HG03354 (cell line): ENCODE measurements at regions not wholly inside any gene's neighbourhood (a gene's known extent, or its start where the extent isn't known, plus 50 kb on each side); places are given as distances from the start of the nearest gene placed in this dataset.
"Not testable (repeated sequence)": the region's sequence is repeated elsewhere in the genome, so short reads cannot be mapped to it uniquely, and the experiment has no call there.

Experiments
- ATAC-seq: cut with Tn5 transposase; IDR thresholded peaks from one replicate; pipeline ENCODE4 v1.9.1; 2021; ENCODE audit warnings: mild to moderate bottlenecking; ENCODE audit not compliant: unreplicated experiment, poor library complexity, severe bottlenecking

DNA sequence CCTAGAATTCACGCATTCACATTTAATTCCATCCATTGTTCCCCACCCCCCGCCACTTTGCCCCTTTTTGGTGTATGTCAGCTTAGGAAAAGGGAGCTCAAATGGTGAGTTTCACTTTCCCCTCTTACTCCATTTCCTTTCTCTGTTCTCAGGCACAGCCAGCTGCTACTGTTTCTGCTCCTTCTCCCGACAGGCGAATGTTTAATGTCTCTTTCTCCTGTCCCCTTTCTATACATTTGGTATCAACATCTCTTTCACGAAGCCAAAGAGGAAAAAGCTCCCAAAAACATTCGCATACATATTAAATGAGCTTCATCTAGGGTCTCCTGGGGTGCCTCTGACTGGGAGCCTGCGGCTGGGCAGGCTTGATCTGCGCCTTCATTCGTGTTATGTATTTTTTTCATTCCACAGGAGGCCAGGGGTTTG is 124.2 kb upstream of the SATB2 start:
- ATAC-seq = no peak

DNA sequence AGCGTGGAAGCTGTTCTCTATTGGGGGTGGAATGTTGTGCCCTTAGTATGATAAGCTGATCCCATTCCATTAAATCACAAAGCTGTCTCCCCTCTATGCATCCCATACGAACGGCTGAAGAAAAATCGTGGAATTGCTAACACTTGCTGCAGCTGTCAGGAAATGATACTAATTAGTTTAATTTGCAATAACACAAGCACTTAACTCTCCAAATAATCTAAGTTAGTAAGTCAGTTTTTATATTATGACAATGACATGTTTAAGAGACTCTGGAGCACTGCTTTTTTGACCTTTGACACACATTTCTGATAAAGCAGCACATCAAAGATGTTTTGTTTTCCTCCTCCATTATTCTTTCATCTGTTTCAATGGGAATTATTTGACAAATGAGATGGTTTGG is 123.7 kb upstream of the SATB2 start:
- no peak for ATAC-seq

DNA sequence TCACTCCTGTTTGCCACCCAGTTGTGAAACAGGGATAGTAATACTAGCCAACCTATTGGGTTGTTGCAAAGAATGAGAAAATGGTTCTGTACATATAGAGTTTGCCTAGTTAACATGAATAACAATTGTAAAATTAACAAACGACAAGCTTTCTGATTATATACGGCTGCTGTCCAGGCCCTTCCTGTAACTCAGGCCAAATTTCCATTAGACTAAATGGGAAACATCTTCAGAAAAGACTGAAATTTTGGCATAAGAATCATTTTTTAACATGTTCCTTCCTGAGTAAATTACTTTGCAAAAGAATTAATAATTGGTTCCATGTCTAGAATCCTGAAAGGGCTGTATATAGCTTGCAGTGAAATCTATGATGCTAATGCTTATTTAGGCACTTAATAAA is 117.7 kb upstream of the SATB2 start:
- ATAC-seq = no peak

DNA sequence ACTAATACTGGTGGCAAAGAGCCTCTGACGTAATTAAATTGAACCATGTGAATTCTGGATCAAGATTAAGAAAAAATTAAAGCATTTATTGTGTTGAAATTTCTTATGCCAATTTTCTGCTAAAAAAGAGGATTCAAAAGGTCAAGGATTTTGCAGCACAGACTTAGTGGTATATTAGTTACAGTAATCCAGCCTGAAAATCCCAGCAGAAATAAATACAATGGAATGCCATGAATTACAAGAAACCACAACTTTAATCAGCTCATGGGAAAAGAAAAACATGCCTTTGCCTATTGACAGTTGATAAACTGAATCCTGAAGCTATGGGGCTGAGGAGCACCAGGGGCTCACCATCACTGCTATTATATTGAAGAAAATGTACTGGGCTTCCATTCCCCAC is 114.8 kb upstream of the SATB2 start:
- no peak for ATAC-seq

DNA sequence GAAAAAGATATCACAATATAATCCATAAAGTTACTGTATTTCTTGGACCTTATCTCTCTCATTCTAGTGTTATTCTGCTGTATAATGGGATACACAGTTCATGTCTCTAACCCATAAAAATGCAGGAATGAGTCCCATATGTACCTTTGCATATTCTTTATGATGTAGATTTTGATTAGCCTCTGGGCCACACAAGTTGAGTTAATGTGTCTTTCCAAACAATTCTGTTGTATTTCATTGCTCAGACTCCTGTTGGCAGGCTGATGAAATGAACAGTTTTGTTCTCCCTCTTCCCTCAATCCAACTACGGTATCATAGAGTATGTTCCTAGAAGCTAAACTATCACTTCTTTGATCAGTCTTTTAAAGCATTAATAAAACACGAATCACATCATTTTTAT is 113.2 kb upstream of the SATB2 start:
- ATAC-seq = no peak

DNA sequence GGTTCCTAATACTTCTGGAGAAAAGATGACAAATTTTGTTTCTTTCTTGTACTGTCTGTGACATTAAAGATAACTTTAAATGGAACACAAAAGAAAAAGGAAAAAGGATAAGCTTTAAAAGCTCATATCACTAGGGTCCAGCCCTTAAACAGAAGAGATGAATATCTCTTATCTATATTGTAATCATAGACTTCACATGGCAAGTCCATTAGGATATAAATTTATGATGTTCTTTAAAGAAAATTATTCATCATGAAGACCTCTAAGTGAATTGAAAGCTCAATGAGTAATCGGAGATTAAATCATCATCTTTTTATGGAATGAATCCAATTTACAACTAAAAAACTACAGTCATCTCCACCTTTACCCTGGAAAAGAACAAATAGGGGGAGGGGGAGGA is 111.6 kb upstream of the SATB2 start:
- ATAC-seq = no peak

DNA sequence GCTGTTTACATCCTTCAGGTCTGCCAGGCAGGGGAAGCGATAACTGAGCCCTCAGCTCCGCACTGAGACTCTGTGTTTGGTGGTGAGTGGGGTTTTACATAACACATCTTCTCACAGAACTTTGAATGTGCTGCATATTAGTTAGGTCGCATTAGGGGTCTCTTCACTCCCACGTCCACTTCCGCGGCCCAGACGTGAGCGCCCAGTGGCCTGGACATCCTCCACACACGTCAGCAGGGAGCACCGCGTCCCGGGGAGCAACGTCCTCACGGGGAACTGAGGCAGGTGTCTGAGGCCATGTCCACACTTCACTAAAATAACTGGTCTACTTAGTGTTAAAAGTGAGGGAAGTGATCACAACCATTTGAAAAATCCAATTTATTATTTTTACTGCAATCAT is 100.4 kb upstream of the SATB2 start:
- no peak for ATAC-seq

DNA sequence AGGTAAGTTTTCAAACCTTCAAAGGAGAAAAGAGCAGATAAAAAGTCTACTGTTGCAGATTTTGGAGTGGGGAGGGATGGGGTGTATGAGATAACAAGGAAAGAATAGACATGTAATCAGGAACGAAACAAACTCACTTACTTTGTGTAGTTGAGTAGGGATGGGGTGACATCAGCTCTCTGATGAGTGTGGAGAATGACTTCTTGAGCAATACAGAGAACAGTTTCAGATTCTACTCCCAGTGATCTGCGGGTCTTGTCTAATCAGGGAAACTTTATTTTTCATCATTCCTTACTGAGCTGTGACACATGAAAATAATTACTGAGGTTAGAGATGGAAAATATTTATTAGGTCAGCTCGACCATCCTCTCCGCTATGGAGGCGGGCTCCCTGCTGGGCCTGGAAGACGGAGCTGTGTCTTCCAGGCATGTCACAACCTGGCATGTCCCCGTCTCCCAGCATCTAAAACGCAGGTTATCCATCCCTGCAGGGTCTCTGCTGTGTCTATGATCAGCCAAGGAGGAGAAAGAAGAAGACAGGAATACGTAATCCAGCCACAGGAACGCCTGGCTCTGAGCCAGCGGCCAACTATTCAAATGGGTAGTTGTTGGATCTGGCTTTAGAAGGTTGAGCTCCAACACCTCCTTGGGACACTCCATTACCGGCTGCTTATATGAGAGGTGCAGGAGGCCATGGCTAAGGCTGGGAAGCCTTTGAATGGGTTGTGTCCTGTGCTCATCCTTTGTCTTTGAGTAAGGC is 99.0 kb upstream of the SATB2 start:
- no peak for ATAC-seq

DNA sequence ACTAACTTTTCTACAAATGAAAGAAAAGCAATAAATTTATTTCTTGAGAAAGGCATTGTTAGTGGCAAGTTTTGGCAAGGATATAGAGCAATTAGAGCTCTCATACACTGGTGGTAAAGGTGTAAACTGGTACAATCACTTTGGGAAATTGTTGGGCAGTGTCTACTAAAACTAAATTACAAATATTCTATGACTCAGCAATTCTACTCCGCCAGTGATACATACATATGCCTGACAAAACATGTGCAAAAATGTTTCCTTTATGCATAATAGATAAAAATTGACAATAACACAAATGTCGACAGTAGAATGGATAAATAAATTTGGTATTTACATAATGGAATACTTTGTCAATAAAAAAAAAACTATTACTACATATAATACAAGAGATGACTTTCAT is 96.3 kb upstream of the SATB2 start:
- no peak for ATAC-seq

DNA sequence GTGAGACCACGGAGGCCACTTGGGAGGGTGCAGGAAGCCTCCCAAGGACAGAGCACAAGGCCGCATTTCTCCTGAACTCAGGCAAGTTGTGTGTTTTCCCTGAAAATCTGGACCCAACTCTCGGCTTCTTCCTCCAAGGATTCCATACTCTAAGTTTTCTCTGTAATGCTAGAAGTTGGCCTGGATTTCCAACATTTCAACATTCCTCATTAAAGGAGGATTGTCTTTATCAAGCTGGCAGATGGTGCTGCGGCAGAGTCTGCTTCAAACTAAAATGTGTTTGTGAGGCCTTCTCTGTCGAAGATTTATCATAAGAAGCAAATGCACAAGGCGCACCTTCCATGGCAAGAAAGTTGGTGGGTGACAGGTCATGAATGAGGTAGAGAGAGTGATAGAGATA is 94.4 kb upstream of the SATB2 start:
- ATAC-seq = no peak

DNA sequence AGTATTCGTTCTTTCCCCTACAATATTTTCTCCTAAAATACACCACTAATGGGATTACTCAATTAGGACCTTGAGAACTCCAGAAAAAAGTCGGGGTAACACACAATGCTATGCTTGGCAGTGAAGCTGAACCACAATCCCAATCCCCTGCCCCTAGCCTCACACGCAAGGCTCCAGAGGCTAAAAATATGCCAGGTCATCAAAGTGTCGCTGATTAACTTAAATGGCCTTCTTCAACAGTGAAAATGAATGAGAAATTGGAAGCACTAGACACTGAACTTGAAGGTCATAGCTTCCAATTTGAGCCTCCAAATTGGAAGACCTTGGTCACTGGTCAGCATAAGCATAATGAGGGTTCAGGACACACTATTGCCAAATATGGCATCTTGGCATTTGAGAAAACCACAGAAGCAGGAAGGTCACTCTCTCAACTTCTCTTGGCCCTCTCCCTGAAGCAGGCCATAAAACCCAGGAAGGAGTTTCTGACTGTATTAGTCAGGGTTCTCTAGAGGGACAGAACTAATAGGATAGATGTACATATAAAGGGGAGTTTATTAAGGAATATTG is 86.0 kb upstream of the SATB2 start:
- ATAC-seq = no peak

DNA sequence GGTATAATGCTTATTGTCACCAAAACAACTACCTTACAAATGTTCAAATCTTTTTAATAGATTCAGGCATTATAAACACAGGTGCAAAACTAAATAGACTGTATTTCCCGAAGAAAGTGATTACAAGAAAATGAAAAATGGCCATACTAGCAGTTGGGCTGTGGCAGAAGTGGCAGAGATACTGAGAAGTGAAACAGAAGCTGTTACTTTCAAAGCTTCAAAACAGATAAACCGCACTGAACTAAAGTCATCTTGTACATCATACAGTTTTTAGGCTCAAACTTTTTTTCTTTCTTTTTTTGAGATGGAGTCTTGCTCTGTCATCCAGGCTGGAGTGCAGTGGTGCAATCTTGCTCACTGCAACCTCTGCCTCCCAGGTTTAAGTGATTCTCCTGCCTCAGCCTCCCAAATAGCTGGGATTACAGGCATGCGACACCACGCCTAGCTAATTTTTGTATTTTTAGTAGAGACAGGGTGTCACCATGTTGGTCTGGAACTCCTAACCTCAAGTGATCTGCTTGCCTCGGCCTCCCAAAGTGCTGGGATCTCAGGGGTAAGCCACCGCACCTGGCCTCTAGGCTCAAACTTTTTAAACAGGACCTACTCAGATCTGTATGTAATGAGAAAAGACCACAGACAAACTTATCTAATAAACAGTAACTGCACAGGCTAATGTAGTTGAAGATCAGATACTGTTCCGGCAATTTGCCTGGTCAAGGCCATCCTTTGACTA is 77.9 kb upstream of the SATB2 start:
- no peak for ATAC-seq

DNA sequence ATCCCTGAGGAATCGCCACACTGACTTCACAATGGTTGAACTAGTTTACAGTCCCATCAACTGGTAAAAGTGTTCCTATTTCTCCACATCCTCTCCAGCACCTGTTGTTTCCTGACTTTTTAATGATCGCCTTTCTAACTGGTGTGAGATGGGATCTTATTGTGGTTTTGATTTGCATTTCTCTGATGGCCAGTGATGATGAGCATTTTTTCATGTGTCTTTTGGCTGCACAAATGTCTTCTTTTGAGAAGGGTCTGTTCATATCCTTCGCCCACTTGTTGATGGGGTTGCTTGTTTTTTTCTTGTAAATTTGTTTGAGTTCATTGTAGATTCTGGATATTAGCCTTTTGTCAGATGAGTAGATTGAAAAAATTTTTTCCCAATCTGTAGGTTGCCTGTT is 76.1 kb upstream of the SATB2 start:
- not testable (repeated sequence) for ATAC-seq

DNA sequence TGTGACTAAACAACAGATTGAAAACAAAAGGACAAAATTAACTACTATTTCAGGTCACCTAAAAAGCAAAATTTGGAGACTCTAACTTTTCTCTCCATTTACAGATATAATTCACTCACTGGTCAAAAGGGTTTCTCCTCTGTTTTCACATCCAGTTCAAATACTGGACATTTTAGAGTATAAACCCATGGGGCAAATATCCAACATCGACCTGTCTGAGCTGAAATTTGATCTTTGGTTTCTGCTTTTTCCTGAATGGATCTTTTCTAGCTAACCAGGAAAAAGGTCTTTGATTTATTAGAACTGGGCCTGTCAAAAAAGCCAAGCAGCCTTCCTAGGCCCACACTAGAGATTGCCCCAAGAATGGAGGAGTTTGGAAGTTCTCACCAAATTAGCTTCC is 69.3 kb upstream of the SATB2 start:
- no peak for ATAC-seq

DNA sequence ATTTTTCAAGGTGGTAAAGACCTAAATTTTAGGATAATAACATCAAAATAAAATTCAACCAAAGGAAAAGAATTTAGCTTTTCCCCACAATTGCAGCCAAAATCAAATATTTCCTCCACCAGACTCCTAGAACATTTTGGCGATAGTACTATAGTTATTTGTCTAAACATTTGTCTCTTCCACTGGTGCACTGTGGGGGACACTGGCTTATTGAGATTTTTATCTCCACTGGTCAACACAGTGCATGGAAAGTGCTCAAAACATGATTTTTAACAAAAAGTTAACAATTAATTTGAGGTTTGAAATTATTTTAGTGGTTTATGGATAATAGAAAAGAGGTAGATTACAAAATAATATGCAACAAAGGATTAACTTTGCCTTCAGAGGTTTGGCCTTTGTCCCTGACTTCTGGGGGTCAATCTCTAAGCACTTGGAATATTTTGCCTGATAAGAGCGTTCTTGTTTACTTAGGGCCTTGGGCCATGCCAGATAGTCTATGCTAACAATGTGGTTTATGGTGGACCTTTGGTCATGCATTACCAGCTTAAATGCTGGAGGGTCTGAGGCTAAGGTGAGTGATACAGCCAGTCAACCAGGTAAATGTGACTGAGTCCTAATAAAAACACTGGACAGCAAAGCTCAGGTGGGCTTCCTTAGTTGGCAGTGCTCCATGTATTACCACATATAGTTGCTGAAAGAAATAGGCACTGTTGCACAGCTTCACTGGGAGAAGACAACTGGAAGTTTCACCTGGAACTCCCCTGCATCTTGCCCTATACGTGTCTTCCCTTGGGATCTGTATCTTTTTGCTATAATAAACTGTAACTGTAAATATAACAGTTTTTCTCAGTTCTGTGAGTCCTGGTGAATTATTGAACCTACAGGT is 67.2 kb upstream of the SATB2 start:
- ATAC-seq = no peak

DNA sequence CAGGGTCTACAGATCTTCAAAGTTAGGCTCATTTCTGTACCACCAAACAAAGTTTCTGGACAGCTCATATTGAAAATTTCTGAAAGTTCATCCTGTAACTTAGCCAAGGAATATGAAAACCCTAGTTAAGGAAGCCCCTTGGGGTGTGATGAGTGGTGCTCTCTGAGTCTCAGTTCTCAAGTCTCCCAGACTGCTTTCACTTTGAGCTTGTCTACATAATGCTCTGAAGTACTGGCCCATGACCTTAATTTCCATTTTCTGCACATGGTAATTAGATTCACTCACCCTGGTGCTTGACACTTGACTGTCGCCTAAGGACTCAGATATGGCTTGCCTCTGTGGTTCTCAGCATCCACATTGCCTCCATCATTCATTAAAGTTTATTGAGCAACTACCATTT is 51.7 kb upstream of the SATB2 start:
- ATAC-seq = peak; percentile 87
